ENCODE measurements at regions not wholly inside any gene's neighbourhood (a gene's known extent, or its start where the extent isn't known, plus 50 kb on each side); places are given as distances from the start of the nearest gene placed in this dataset.
"Not testable (repeated sequence)": the region's sequence is repeated elsewhere in the genome, so short reads cannot be mapped to it uniquely, and the experiment has no call there.

DNA sequence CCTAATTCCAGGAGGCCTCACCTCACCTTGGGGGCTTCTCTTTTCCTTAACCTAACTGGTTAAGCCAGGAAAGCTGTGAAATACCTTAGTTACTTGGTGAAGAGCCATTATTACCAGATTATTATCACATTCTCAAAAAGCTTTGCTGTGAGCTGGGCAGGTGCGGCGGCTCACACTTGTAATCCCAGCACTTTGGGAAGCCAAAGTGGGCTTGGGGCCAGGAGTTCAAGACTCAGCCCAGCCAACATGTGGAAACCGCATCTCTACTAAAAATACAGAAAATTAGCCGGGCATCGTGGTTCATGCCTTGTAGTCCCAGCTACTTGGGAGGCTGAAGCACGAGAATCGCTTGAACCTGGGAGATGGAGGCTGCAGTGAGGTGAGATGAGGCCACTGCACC lies 102.4 kb upstream of the KLF6 start:
- no peak for DNase-seq

DNA sequence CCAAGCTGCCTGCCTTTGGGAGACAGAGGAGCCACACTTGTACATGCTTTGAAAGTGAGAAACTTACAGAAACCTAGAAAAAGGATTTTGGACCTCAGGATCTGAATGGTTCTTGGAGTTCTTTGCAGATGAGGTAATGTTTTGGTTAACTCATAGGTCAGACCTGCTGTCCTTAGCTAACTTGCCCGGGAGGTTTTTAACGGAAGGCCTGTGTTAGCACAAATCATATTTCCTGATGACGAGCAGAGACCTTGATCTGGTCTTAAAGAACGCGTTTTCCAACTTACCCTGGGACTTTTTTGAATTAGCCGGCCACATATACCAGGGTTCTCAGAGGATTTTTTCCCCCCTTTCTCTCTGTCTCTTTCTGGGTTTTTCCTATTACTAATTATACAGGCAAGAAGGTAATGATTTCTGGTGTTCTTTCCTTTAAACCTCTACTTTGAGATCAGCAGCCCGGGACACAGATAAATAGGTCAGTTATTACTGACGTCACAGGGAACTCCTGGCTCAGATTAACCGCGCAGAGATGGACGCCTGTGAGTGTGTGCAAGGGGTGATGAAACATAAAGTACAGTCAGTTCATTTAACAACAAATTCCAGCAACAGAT lies 101.7 kb upstream of the KLF6 start:
- no peak for DNase-seq

DNA sequence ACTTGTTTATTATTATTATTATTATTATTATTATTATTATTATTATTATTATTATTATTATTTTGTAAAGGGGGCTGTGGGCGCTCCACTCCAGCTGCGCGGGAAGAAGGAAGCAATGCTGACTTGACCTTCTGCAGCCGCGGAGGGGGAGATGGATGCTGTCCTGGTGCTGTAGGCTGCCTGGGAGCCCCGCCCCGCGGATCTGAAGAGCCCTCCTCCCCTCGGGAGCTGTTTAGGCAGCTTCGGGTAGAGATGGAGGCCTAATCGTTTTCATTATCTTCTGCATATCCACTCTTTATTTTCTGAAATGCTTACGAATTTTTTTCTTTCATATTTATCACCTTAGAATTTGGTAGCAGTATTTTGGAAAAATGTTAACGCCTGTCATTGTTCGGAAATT lies 101.2 kb upstream of the KLF6 start:
- DNase-seq, result no peak

DNA sequence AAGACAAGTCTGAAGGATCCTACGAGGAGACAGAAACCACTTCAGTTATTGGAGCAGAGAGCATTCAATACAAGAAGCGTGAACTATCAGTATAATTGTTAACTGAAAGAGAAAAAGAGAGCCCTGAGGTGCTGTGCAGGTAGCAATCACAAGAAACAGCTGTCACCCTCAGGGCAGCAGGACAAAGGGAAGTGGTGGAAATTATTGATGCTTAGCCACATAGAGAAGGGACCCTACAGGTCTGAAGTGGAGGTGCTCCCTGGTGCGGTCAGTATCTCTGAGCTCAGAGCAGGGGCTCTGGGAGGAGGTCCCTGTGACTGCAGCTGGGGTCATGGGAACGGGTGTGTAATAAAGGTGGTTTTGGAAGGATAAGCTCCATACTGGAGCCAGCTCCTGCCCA lies 97.8 kb upstream of the KLF6 start:
- DNase-seq, result peak; percentile 10

DNA sequence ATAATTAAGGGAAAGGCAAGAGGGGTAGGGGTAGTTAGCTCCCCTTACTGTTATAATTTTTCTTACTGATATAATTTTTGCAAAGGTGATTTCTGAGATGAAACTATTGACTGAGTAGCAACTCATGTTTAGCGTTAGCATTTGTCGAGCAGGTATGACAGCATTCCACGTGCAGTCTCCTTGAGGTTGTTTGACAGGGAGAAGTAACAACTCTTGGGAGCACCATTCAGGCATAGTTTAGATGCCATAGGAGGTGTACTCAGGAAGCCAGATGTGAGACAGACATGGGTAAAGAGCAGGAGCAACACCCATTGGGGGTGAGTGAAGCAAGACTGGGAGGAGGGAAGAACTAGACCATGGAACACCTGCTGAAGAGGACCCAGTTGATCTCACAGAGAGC lies 96.6 kb upstream of the KLF6 start:
- peak; percentile 12 for DNase-seq

DNA sequence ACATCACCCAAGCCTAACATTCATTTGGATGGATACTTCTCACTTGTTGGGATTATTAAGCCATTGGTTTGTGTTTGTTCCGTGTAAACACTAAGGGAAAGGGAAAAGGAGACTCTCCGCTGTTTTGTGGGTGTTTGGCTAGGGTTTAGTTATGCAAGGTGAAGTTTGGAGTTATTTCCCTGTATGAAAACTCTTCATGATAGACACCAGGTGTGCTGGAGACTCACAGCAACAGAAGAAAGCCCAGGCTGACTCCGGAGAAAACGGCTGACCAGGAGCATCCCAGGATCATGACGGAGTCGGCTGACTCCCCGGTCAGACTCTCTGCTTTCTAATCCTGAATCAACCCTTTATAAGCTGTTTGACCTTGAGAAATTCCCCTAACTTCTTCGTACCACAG lies 94.1 kb upstream of the KLF6 start:
- DNase-seq, result no peak

DNA sequence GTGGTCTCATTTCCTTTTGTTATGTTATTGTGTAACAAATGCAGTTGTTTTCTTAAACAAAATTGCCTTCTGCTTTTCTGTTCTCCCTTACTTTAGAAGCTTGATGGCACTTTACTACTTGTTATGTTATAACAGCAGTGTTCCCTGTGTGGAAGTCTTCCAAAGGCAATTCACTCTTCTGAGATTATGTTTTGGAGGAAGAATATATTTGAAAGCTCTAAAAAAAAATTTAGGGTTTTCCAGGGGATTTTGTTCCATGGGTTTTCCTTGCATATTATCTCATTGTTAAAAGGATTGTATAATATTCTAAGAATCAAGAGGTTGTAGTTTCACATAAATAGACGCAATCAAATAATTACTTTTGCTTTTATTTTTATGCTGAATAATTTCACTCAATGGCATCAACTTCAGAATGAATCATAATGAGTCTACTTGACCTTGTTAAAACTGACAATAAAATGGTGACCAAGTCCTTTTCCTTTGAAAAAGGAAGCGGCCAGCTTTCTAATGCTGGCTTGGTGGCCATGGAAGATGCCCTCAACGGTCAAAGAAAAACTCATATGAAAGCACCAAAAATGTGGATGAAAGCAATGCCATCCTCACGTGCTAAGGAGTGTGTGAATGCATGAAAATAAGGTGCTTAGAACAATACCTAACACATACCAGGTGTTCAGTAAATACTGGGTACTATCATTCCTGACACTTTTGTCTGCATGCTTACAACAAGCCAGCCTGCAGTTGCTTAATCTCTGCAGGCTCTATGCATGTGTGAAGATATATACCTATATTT lies 92.4 kb upstream of the KLF6 start:
- no peak for DNase-seq

DNA sequence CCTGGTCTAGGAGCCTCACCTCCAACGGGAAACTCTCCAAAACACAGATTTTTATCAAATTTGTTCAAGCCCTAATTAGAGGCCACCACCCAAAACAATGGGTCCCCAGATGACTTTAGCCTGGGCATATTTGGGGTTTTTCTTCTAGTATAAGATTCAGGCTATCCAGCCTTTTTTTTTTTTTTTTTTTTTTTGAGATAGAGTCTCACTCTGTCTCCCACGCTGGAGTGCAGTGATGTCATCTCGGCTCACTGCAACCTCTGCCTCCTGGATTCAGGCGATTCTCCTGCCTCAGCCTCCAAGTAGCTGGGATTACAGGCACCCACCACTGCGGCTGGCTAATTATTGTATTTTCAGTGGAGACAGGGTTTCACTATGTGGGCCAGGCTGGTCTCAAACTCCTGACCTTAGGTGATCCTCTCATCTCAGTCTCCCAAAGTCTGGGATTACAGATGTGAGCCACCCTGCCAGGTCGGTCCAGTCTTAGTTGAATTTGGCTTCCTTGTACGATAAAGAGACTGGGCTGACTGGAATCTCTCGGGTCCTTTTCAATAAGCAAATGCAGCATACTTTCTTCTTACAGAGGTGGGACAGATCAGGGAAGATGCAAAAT lies 91.4 kb upstream of the KLF6 start:
- DNase-seq, result no peak

DNA sequence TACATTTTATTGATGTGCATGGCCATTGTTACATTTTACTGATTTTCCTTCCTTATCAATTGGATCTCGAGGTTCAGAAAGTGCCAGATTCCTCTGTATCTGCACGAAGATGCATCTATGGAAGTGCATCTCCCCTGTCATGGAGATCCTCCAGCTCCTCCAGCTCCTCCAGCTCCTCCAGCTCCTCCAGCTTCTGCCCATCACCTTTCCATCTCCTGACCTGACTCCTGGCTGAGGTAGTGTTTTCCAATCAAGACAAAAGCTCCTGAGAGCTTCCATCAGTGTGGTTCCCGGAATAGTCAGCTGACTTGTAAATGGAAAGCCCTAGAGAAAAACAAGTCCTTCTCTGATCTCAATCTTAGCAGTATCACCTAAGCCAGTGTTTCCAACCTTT lies 90.8 kb upstream of the KLF6 start:
- DNase-seq, result no peak

DNA sequence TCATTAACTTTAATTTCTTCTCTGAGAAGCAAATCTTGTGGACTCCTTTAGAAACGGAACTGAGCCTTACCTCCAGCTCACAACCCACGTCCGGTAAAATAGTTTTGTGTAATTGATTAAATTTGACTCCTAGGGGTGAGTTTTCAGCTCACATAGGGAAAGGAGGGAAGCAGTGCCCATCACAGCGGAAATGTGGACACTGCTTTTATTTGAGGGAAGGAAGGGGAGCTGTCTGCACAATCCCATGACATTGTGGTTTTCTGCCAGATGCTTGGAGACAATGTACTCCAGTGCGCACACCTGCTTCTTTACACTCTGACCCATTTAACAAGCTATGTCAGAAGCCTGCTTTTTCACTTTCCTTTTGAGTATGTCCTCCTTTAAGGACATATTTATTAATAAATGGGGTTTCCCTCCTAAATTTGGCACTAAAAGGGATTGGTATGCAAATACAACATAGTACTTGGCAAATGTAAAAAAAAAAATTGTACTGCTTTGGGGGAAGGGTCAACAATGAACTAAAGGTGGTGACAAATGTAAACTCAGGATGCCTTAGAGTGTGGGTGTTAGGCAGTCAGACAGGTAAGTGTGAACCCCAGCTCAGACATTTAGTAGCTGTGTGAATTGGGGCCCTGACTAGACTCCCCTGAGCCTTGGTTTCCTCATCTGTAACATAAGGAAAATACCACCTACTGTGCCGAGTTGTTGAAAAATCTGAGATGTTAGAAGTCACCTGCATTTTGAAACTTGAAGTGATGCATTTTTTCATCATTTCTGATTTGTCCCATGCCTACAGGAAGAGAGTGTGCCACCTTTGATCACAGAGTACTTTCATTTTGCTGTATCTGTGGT lies 90.2 kb upstream of the KLF6 start:
- no peak for DNase-seq

DNA sequence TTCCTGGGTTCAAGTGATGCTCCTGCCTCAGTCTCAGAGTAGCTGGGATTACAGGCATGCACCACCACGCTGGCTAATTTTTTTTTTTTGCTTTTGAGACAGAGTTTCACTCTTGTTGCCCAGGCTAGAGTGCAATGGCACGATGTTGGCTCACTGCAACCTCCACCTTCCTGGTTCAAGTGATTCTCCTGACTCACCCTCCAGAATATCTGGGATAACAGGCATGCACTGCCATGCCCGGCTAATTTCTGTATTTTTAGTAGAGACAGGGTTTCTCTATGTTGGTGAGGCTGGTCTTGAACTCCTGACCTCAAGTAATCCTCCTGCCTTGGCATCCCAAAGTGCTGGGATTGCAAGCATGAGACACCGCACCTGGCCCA lies 89.6 kb upstream of the KLF6 start:
- not testable (repeated sequence) for DNase-seq

DNA sequence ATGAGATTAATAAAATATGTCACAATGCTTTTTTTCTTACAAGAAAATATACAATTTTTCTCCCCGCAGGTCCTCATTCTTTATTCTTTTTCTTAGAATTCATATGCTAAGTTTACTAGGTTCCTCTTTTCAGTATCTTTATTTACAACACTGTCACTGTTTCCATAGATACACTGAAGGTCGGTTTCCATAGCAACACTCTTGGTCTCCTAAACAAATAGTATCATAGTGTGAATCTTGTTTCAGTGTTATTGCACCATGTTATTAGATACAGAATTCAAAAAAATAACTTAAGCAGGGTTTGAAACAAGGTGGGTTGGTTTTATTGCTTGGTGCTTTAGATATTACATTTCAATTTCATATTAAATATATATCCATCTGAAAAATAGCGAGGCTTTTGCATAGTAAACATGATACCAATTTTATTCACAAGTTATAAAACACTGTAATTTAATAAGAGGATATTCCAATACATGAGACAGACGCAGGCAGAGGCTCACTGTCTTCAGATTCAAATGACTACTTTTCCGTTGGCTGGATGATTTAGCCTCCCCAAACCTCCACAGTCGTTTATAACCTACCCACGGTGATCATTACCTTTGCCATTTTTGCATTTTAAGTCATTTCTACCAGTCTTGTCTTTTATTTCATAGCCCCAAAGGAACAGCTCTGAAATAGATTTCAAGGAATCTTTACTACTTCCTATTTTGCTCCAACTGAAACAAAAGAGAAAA lies 88.9 kb upstream of the KLF6 start:
- DNase-seq, result no peak

DNA sequence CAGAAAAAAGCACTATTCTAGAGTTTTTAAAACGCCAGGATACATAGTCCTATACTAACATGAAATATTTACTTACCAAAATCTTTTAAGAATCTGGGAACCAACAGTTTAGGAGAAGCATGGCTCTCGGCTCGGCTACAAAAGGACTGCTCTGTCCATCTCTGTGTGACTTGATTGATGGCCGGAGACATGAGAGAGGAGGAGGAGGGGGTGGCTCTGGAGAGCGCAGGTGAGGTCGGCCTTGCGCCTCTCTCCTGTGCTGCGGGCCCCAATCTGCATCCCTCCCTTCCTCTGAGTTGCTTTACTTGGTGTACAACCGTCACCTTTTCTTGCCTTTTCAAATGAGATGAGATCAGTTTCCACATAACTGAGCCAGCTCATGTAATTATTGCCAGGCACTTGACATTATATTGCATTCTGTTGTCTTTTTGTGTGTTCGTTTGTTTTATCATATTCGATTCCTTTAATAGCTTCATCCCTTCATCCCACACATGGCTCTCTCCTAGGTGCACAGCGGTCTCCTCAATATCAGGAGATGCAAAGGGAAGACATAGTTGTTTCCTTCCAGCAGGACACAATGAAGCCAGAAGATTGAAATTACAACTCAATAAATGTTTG lies 87.8 kb upstream of the KLF6 start:
- no peak for DNase-seq

DNA sequence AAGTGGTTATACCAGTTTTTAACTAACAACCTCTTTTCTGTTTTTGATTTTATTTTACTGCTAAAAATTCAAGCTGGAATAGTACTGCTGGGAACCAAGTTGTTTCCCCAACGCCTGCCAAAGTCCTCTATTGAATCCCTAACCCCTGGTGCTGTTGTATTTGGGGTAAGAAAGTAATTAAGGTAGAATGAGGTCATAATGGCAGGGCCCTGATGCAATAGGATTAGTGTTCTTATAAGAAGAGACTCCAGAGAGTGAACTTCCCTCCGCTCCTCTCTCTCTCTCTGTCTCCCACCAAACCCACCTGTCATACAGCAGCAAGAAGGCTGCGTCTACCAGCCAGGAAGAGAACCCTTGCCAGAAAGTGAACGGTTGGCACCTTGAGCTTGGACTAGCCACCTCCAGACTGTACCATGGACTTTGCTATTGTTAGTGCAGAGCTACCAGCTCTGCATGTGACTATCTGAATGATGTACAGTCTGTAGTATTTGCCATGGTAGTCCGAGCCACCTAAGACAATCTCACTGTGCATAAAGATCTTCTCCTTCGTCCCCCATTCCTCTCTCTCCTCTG lies 86.5 kb upstream of the KLF6 start:
- DNase-seq, result no peak

DNA sequence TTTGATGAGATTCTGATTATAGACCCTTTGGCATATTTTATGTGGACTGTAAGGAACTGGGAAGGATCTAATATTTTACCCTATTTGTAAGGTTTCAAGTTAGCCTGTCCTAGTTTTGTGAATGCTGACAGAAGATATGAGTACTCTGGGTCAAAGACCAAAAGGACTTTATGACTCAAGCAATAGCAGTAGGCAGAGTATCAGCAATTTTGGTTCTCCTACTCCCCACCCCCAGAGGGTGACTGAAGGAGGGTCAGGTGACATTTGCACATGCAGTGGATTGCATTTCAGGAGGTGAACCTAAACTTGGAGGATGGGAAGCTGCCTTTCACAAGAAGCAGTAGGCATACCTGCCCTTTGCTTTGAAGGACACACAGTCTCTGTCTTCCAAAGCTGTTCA lies 84.0 kb upstream of the KLF6 start:
- DNase-seq, result no peak

DNA sequence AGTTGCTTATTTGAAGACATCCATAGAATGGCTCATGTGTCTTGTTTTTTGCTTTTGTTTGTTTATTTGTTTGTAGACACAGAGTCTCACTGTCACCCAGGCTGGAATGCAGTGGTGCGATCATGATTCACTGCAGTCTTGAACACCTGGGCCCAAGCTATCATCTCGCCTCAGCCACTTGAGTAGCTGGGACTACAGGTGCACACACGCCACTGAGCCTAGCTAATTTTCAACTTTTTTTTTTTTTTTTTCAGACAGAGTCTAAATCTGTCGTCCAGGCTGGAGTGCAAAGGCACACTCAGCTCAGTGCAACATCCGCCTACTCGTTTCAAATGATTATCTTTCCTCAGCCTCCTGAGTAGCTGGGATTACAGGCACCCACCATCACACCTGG lies 83.3 kb upstream of the KLF6 start:
- DNase-seq, result no peak

DNA sequence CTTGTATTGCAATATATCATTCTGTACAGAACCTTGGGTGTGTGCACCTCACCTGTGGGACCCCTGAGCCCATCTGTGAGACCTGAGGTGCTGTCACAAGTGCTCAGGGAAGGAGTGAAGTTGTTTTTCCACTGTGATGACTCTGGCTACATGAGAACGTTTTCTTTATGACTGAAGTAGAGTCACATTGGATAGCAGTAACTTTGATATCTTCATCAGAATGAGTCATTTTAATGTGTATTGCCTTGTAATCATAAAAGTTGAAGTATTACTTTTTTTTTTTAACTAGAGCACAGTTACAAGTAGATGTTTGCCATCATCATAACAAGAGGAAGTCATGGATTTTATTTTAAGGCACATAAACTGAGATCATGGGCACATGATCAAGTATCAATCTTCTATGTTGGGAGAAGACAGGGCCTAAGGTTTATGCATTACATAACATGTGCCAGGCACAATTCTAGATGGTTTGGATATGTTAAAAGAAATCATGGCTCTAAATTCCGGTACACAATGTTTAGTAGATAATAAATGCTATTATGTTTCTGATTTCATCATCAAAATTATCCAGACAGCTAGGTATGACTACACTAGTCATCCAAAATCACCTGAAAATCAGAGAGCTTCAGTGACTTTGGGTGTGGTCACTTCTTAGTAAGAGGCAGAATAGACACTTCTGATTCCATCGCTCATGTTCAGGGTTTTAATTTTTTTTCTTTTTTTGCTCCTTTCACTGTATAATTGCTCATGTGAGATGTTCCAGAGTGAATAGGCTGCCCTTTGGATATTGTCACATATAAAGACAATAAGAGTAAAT lies 82.7 kb upstream of the KLF6 start:
- no peak for DNase-seq

DNA sequence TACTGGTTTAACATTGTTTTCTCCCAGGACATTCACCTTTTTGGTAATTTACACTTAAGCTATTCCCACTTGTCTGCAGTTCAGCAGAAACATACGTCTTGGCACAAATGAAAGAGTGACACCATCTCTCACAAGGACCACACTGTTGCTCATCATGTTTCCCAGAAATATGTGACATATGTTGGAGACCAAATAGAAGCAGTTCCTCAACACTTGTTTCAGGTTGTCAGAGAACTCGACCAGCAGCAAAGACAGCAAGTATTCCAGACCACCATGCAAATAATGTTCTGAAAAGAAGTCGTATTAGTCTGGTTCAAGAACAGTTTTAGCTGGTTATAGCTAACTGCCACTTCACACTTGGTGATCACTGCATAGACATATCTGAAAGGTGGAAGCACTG lies 81.3 kb upstream of the KLF6 start:
- DNase-seq, result no peak

DNA sequence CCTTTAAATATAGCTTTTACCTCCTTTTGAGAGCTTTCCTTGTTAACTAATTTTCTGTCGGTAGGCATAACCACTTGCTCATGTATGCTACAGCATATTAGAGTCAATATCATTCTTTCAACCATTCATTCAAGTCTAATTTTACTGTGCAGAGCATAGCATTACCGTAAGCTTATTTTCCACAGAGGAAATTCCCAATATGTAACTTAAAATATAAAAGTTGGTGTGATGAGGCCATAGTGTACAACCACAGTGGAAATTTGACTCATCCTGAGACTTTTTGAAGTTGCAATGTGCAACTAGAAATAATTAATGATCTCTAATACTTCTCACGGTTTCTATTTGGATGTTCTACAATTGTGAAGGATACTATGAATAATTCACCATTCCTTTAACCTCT lies 80.6 kb upstream of the KLF6 start:
- no peak for DNase-seq

DNA sequence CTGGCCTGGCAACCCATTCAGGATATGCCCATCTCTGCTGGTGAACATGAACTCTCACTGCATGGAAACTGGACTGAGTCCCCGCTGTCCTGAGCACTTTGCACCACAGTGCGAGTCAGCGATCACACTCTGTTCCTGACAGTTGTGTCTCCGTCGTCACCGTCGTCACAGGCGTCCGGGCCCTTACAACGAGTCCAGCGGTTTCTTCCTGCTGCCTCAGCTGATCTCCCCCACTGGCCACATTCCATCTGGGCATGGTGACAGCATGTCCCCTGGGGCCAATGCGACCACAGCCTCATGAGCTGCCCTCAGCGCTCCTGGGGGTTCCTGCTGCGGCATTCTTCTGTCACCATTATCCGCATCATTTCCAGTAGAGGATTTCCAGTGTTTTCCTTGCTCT lies 76.8 kb upstream of the KLF6 start:
- no peak for DNase-seq

Measured in stimulated activated CD8-positive, alpha-beta memory T cell treated with anti-CD3 and anti-CD28 coated beads, Interleukin-4, amount 100 ng/mL, for 48 hours (primary cell).